GM23338 (cell line): ENCODE measurements at regions not wholly inside any gene's neighbourhood (a gene's known extent, or its start where the extent isn't known, plus 50 kb on each side); places are given as distances from the start of the nearest gene placed in this dataset.

Experiments used
- ATAC-seq: fragments of 200-7000 bp; cut with Tn5 transposase; 3 replicates; pipeline ENCODE4 v1.9.1; 2020
- DNase-seq: peaks from one replicate; pipeline ENCODE4 v3.0.0-alpha.2; 2015; ENCODE audit warnings: low spot score
- H2AFZ ChIP-seq: fragments of 200-600 bp; sonication (generic); 2 replicates; pipeline ENCODE4 v1.8.0; 2016; ENCODE audit warnings: antibody characterized with exemption, mild to moderate bottlenecking, moderate library complexity
- H3F3A ChIP-seq: fragments of 200-600 bp; sonication (generic); replicated peaks from 2 replicates; pipeline ENCODE4 v1.8.0; 2017; ENCODE audit warnings: antibody characterized with exemption, mixed run types, low read depth
- H3K27ac ChIP-seq: fragments of 200-600 bp; sonication (generic); 2 replicates; pipeline ENCODE4 v1.6.1; 2016; ENCODE audit warnings: low read depth
- H3K27me3 ChIP-seq: fragments of 200-600 bp; sonication (generic); 2 replicates; pipeline ENCODE4 v1.8.0; 2016; ENCODE audit warnings: mild to moderate bottlenecking, mixed run types, moderate library complexity; ENCODE audit not compliant: insufficient read depth
- H3K36me3 ChIP-seq: fragments of 200-600 bp; sonication (generic); 2 replicates; pipeline ENCODE4 v1.8.0; 2016; ENCODE audit warnings: mild to moderate bottlenecking; ENCODE audit not compliant: insufficient read depth
- H3K4me1 ChIP-seq: fragments of 200-600 bp; sonication (generic); 2 replicates; pipeline ENCODE4 v1.8.0; 2016; ENCODE audit warnings: mild to moderate bottlenecking, moderate library complexity; ENCODE audit not compliant: insufficient read depth
- H3K4me2 ChIP-seq: fragments of 200-600 bp; sonication (generic); 2 replicates; pipeline ENCODE4 v1.7.1; 2017; ENCODE audit warnings: mixed run types
- H3K4me3 ChIP-seq: fragments of 200-600 bp; sonication (generic); 2 replicates; pipeline ENCODE4 v1.6.1; 2016; ENCODE audit warnings: mixed run types
- H3K79me2 ChIP-seq: fragments of 200-600 bp; sonication (generic); replicated peaks from 2 replicates; pipeline ENCODE4 v1.8.0; 2017; ENCODE audit warnings: mild to moderate bottlenecking; ENCODE audit not compliant: insufficient read depth
- H3K9me2 ChIP-seq: fragments of 200-600 bp; sonication (generic); 2 replicates; pipeline ENCODE4 v1.8.0; 2017; ENCODE audit not compliant: insufficient read depth
- H4K20me1 ChIP-seq: fragments of 200-600 bp; sonication (generic); replicated peaks from 2 replicates; pipeline ENCODE4 v1.8.0; 2017; ENCODE audit warnings: mild to moderate bottlenecking; ENCODE audit not compliant: insufficient read depth
- H3K27ac Mint-ChIP-seq: 2 replicates; pipeline ENCODE4 v1.8.0; 2020; ENCODE audit warnings: inconsistent platforms, mild to moderate bottlenecking, moderate library complexity, mixed read lengths
- H3K27me3 Mint-ChIP-seq: 3 replicates; pipeline ENCODE4 v1.8.0; 2022; ENCODE audit warnings: low read depth, mild to moderate bottlenecking, moderate library complexity, mixed read lengths, inconsistent platforms; ENCODE audit not compliant: insufficient read depth, poor library complexity
- H3K36me3 Mint-ChIP-seq: 3 replicates; pipeline ENCODE4 v1.8.0; 2021; ENCODE audit warnings: low read depth, mild to moderate bottlenecking, inconsistent platforms, moderate library complexity, mixed read lengths
- H3K4me1 Mint-ChIP-seq: 3 replicates; pipeline ENCODE4 v1.8.0; 2020; ENCODE audit warnings: mild to moderate bottlenecking, inconsistent platforms, mixed read lengths
- H3K4me3 Mint-ChIP-seq: 3 replicates; pipeline ENCODE4 v1.8.0; 2021; ENCODE audit warnings: moderate library complexity, mild to moderate bottlenecking, inconsistent platforms, mixed read lengths
- H3K9me3 Mint-ChIP-seq: 3 replicates; pipeline ENCODE4 v1.8.0; 2020; ENCODE audit warnings: moderate library complexity, mild to moderate bottlenecking, inconsistent platforms, mixed read lengths
- CREB1 ChIP-seq: fragments of 250-450 bp; sonication (Bioruptor Pico); IDR thresholded peaks from 2 replicates; pipeline ENCODE4 v1.5.0; 2020; ENCODE audit warnings: low read depth, mild to moderate bottlenecking, moderate library complexity
- EZH2 ChIP-seq: fragments of 200-600 bp; sonication (generic); IDR thresholded peaks from one replicate; pipeline ENCODE4 v1.8.0; 2017; ENCODE audit warnings: antibody characterized with exemption, mild to moderate bottlenecking, low read depth; ENCODE audit not compliant: unreplicated experiment
- EZH2phosphoT487 ChIP-seq: fragments of 200-600 bp; sonication (generic); IDR thresholded peaks from one replicate; pipeline ENCODE4 v1.8.1; 2018; ENCODE audit warnings: antibody characterized with exemption; ENCODE audit not compliant: unreplicated experiment
- JUNB ChIP-seq: IDR thresholded peaks from one replicate; pipeline ENCODE4 v1.6.1; 2016; ENCODE audit warnings: antibody characterized with exemption; ENCODE audit not compliant: unreplicated experiment
- NANOG ChIP-seq: IDR thresholded peaks from 2 replicates; pipeline ENCODE4 v1.6.1; 2016; ENCODE audit warnings: antibody characterized with exemption, borderline replicate concordance
- POLR2AphosphoS5 ChIP-seq: IDR thresholded peaks from 2 replicates; pipeline ENCODE4 v1.6.1; 2016; ENCODE audit warnings: antibody characterized with exemption, low read depth
- ZNF114 ChIP-seq: fragments of 250-450 bp; sonication (Bioruptor Pico); IDR thresholded peaks from 2 replicates; pipeline ENCODE4 v1.5.0; 2020; ENCODE audit warnings: mild to moderate bottlenecking, moderate library complexity
- TF ChIP-seq, protein P1 (sequence below): fragments of 250-450 bp; sonication (Bioruptor Pico); IDR thresholded peaks from 2 replicates; pipeline ENCODE4 v1.5.0; 2020; ENCODE audit warnings: mild to moderate bottlenecking, moderate library complexity
- TF ChIP-seq, protein P2 (sequence below), 2 experiments: fragments of 200-600 bp in 1 of 2; sonication (generic) in 1 of 2; conservative IDR thresholded peaks; 2 replicates each; pipeline versions ENCODE4 v1.5.1 to v1.6.1; 2016 to 2017; ENCODE audit warnings: antibody characterized with exemption in 2 of 2, low read depth in 2 of 2, mild to moderate bottlenecking in 2 of 2, moderate library complexity in 1 of 2
- TF ChIP-seq, protein P3 (sequence below): IDR thresholded peaks from one replicate; pipeline ENCODE4 v1.6.1; 2018; ENCODE audit warnings: antibody characterized with exemption; ENCODE audit not compliant: unreplicated experiment

DNA sequence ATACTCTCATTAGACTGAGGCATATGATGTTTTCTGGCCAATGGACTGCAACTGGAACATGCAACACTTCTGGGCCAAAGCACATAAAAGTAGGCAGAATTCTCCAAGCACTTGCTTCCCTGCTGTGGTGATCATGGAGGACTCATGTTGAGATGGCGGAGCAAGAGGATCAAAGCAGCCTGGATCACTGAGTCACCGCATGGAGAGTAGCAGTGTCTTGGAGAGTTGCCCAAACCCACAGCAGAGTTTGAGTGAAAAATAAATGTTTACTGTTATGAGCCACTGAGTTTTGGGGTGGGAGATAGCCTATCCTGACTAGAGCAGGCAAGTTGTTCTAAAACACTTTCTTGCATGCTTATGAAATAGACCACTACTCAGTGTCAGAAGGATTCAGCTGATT, 359.5 kb downstream of the ZNF521 start (continued):
- TF ChIP-seq, protein P1, sequence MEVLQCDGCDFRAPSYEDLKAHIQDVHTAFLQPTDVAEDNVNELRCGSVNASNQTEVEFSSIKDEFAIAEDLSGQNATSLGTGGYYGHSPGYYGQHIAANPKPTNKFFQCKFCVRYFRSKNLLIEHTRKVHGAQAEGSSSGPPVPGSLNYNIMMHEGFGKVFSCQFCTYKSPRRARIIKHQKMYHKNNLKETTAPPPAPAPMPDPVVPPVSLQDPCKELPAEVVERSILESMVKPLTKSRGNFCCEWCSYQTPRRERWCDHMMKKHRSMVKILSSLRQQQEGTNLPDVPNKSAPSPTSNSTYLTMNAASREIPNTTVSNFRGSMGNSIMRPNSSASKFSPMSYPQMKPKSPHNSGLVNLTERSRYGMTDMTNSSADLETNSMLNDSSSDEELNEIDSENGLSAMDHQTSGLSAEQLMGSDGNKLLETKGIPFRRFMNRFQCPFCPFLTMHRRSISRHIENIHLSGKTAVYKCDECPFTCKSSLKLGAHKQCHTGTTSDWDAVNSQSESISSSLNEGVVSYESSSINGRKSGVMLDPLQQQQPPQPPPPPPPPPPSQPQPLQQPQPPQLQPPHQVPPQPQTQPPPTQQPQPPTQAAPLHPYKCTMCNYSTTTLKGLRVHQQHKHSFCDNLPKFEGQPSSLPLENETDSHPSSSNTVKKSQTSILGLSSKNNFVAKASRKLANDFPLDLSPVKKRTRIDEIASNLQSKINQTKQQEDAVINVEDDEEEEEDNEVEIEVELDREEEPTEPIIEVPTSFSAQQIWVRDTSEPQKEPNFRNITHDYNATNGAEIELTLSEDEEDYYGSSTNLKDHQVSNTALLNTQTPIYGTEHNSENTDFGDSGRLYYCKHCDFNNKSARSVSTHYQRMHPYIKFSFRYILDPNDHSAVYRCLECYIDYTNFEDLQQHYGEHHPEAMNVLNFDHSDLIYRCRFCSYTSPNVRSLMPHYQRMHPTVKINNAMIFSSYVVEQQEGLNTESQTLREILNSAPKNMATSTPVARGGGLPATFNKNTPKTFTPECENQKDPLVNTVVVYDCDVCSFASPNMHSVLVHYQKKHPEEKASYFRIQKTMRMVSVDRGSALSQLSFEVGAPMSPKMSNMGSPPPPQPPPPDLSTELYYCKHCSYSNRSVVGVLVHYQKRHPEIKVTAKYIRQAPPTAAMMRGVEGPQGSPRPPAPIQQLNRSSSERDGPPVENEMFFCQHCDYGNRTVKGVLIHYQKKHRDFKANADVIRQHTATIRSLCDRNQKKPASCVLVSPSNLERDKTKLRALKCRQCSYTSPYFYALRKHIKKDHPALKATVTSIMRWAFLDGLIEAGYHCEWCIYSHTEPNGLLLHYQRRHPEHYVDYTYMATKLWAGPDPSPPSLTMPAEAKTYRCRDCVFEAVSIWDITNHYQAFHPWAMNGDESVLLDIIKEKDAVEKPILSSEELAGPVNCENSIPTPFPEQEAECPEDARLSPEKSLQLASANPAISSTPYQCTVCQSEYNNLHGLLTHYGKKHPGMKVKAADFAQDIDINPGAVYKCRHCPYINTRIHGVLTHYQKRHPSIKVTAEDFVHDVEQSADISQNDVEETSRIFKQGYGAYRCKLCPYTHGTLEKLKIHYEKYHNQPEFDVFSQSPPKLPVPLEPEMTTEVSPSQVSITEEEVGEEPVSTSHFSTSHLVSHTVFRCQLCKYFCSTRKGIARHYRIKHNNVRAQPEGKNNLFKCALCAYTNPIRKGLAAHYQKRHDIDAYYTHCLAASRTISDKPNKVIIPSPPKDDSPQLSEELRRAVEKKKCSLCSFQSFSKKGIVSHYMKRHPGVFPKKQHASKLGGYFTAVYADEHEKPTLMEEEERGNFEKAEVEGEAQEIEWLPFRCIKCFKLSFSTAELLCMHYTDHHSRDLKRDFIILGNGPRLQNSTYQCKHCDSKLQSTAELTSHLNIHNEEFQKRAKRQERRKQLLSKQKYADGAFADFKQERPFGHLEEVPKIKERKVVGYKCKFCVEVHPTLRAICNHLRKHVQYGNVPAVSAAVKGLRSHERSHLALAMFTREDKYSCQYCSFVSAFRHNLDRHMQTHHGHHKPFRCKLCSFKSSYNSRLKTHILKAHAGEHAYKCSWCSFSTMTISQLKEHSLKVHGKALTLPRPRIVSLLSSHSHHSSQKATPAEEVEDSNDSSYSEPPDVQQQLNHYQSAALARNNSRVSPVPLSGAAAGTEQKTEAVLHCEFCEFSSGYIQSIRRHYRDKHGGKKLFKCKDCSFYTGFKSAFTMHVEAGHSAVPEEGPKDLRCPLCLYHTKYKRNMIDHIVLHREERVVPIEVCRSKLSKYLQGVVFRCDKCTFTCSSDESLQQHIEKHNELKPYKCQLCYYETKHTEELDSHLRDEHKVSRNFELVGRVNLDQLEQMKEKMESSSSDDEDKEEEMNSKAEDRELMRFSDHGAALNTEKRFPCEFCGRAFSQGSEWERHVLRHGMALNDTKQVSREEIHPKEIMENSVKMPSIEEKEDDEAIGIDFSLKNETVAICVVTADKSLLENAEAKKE (CRISPR knock-in tag), result no peak
- TF ChIP-seq POLR2AphosphoS5, result no peak
- no peak for TF ChIP-seq EZH2phosphoT487
- TF ChIP-seq, protein P2, sequence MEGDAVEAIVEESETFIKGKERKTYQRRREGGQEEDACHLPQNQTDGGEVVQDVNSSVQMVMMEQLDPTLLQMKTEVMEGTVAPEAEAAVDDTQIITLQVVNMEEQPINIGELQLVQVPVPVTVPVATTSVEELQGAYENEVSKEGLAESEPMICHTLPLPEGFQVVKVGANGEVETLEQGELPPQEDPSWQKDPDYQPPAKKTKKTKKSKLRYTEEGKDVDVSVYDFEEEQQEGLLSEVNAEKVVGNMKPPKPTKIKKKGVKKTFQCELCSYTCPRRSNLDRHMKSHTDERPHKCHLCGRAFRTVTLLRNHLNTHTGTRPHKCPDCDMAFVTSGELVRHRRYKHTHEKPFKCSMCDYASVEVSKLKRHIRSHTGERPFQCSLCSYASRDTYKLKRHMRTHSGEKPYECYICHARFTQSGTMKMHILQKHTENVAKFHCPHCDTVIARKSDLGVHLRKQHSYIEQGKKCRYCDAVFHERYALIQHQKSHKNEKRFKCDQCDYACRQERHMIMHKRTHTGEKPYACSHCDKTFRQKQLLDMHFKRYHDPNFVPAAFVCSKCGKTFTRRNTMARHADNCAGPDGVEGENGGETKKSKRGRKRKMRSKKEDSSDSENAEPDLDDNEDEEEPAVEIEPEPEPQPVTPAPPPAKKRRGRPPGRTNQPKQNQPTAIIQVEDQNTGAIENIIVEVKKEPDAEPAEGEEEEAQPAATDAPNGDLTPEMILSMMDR (conservative IDR thresholded peaks at IDR 0.05; ENCODE audit: low read depth in 2 of 2), result no peak
- no peak for TF ChIP-seq ZNF114
- no peak for TF ChIP-seq JUNB
- no peak for TF ChIP-seq CREB1 (CRISPR knock-in tag)

DNA sequence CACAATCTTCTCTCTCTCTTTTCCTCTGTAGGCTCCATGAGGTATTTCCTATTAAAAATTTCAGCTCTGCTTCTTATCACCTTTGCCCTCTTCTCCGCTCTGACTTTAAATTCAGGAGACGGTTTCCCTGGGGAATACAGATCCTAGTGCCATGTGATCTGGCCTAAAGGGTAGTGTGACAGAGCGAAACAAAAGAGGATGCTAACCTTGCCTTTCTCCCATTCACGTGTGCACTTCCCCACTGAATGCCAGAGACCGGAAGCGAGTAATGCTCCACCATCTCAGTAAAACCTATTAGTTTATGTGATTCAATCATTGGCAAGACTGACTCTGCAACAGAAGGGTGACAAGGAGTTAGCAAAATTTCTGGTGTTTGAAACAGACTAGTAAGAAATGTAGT, 358.3 kb downstream of the ZNF521 start:
- Histone ChIP-seq H3K27me3 (no peaks in the 10 kb centered on the region), H2AFZ (peak overlapping the region; percentile 1; the same call in 1 of the 2 replicates), H3F3A (no peaks in the 10 kb centered on the region), H3K79me2 (no peaks in the 10 kb centered on the region), H4K20me1 (no peaks in the 10 kb centered on the region), H3K4me1 (peaks cover 2% of the 10 kb centered on the region; the same call in 1 of the 2 replicates), H3K27ac (no peak overlapping the region), H3K4me2 (no peak overlapping the region), H3K36me3 (no peaks in the 10 kb centered on the region), H3K9me2 (no peaks in the 10 kb centered on the region), H3K4me3 (no peak overlapping the region)
- Mint-ChIP-seq H3K27ac (no peak overlapping the region), H3K36me3 (no peaks in the 10 kb centered on the region), H3K9me3 (peaks cover 2% of the 10 kb centered on the region; the same call in 2 of the 3 replicates), H3K27me3 (peaks cover 2% of the 10 kb centered on the region), H3K4me1 (peaks cover 5% of the 10 kb centered on the region; the same call in 2 of the 3 replicates), H3K4me3 (no peak overlapping the region)
- DNase-seq (no peak), ATAC-seq (no peak)
- TF ChIP-seq, protein P3, sequence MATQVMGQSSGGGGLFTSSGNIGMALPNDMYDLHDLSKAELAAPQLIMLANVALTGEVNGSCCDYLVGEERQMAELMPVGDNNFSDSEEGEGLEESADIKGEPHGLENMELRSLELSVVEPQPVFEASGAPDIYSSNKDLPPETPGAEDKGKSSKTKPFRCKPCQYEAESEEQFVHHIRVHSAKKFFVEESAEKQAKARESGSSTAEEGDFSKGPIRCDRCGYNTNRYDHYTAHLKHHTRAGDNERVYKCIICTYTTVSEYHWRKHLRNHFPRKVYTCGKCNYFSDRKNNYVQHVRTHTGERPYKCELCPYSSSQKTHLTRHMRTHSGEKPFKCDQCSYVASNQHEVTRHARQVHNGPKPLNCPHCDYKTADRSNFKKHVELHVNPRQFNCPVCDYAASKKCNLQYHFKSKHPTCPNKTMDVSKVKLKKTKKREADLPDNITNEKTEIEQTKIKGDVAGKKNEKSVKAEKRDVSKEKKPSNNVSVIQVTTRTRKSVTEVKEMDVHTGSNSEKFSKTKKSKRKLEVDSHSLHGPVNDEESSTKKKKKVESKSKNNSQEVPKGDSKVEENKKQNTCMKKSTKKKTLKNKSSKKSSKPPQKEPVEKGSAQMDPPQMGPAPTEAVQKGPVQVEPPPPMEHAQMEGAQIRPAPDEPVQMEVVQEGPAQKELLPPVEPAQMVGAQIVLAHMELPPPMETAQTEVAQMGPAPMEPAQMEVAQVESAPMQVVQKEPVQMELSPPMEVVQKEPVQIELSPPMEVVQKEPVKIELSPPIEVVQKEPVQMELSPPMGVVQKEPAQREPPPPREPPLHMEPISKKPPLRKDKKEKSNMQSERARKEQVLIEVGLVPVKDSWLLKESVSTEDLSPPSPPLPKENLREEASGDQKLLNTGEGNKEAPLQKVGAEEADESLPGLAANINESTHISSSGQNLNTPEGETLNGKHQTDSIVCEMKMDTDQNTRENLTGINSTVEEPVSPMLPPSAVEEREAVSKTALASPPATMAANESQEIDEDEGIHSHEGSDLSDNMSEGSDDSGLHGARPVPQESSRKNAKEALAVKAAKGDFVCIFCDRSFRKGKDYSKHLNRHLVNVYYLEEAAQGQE, result no peak
- no peak for TF ChIP-seq NANOG
- no peak for TF ChIP-seq EZH2
- no peak for TF ChIP-seq ZNF114
- TF ChIP-seq, protein P2 (conservative IDR thresholded peaks at IDR 0.05; ENCODE audit: low read depth in 2 of 2), result no peak
